Esophagus muscularis mucosa (tissue), 4 donors: ENCODE measurements at regions not wholly inside any gene's neighbourhood (a gene's known extent, or its start where the extent isn't known, plus 50 kb on each side); places are given as distances from the start of the nearest gene placed in this dataset.
A peak's percentile ranks its signal among the peaks of the same experiment; 100 is the strongest.

Experiments
- DNase-seq: peaks from one replicate; pipeline ENCODE4 v3.0.0-alpha.2; 2017; ENCODE audit errors: extremely low spot score
- H3K27ac ChIP-seq, 4 donors: fragments of 200-600 bp; sonication (generic); replicated peaks in 1 of 4; 1 replicate in 3 of 4; 2 replicates in 1 of 4; pipeline ENCODE4 v1.5.1; 2016 to 2019; ENCODE audit warnings: mild to moderate bottlenecking in 1 of 4
- H3K27me3 ChIP-seq, 4 donors: fragments of 200-600 bp; sonication (generic); one replicate each; pipeline versions ENCODE4 v1.5.1 to v1.6.0; 2016 to 2019
- H3K36me3 ChIP-seq, 4 donors: fragments of 200-600 bp; sonication (generic); one replicate each; pipeline ENCODE4 v1.5.1; 2016 to 2019
- H3K4me1 ChIP-seq, 4 donors: fragments of 200-600 bp; sonication (generic); one replicate each; pipeline ENCODE4 v1.5.1; 2016 to 2019
- H3K4me3 ChIP-seq, 4 donors: fragments of 200-600 bp; sonication (generic); 1 replicate in 2 of 4; 2 replicates in 2 of 4; pipeline ENCODE4 v1.5.1; 2016 to 2019; ENCODE audit warnings: mild to moderate bottlenecking in 4 of 4, moderate library complexity in 1 of 4
- H3K9me3 ChIP-seq, 4 donors: fragments of 200-600 bp; sonication (generic); 1 replicate in 3 of 4; 2 replicates in 1 of 4; pipeline ENCODE4 v1.5.1; 2016 to 2019
- EP300 ChIP-seq: sonication (generic); formaldehyde crosslinking; IDR thresholded peaks from one replicate; pipeline ENCODE4 v1.6.1; 2017; ENCODE audit warnings: antibody characterized with exemption
- POLR2A ChIP-seq: fragments of 450-650 bp; IDR thresholded peaks from one replicate; pipeline ENCODE4 v1.6.1; 2017; ENCODE audit warnings: antibody characterized with exemption, moderate library complexity, mild to moderate bottlenecking, low read depth
- POLR2AphosphoS5 ChIP-seq, 2 donors: sonication (generic); formaldehyde crosslinking; IDR thresholded peaks; one replicate each; pipeline ENCODE4 v1.6.1; 2017; ENCODE audit warnings: antibody characterized with exemption in 2 of 2
- WGBS: methylation state at CpG from one replicate; pipeline ENCODE4 v1.1.5; 2018; 5-methylcytosine and 5-hydroxymethylcytosine counted together
- intact Hi-C: fragments of 100-400 bp; cut with DNase I; formaldehyde crosslinking; loops from one replicate; pipeline ENCODE4 v1.15.1; 2023
- TF ChIP-seq, protein P1 (sequence below), 3 experiments: fragments of 200-600 bp in 2 of 3; fragments of 450-650 bp in 1 of 3; sonication (generic) in 2 of 3; IDR thresholded peaks; one replicate each; pipeline ENCODE4 v1.5.1; 2017 to 2019; ENCODE audit warnings: antibody characterized with exemption in 3 of 3, mild to moderate bottlenecking in 2 of 3, moderate library complexity in 1 of 3

- Histone ChIP-seq H3K27me3 (no peaks in the 10 kb centered on the region), H3K4me1 (peaks cover 13 to 95% (median 87%) of the 10 kb centered on the region in 4 donors), H3K36me3 (no peaks in the 10 kb centered on the region), H3K27ac (peak overlapping the region; percentile 83 to 87 (median 84)), H3K4me3 (no peak overlapping the region), H3K9me3 (no peaks in the 10 kb centered on the region)
- DNase-seq, result no peak
- intact Hi-C loops, result loop anchor here (10.0 kb wide), 1 partner anchor 100 kb away; the partner anchor contains the start of gene CDC42EP3
- 62% methylated on average over 9 of the region's 9 CpGs for WGBS
- TF ChIP-seq POLR2AphosphoS5 (IDR thresholded peaks at IDR 0.05) (no peak), EP300 (no peak), POLR2A (no peak)
- TF ChIP-seq, protein P1, sequence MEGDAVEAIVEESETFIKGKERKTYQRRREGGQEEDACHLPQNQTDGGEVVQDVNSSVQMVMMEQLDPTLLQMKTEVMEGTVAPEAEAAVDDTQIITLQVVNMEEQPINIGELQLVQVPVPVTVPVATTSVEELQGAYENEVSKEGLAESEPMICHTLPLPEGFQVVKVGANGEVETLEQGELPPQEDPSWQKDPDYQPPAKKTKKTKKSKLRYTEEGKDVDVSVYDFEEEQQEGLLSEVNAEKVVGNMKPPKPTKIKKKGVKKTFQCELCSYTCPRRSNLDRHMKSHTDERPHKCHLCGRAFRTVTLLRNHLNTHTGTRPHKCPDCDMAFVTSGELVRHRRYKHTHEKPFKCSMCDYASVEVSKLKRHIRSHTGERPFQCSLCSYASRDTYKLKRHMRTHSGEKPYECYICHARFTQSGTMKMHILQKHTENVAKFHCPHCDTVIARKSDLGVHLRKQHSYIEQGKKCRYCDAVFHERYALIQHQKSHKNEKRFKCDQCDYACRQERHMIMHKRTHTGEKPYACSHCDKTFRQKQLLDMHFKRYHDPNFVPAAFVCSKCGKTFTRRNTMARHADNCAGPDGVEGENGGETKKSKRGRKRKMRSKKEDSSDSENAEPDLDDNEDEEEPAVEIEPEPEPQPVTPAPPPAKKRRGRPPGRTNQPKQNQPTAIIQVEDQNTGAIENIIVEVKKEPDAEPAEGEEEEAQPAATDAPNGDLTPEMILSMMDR (IDR thresholded peaks at IDR 0.05), result no peak
Observed at GRCh38 chr2:37774976-37775907, 103.8 kb upstream of the CDC42EP3 start.

DNA sequence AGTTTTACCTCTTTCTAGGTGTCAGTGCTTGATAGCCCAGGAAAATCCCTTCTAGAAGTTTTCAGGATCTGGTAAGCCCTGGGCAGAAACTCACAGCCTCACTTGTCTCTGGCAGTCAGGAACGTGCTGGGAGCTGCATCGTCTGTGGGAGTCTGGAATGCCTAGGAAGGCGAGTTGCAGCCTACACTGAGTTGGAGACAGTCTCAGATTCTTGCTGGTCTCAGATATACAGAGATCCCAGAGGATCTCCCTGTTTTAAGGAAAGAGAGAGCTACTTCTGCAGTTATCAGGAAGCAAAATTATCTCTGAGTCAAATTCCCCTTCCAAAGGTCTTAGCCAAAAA, 104.4 kb upstream of the CDC42EP3 start:
- H3K9me3 ChIP-seq, result no peaks in the 10 kb centered on the region
- H3K36me3 ChIP-seq, result no peaks in the 10 kb centered on the region
- 33% methylated on average over 3 of the region's 3 CpGs for WGBS
- H3K27me3 ChIP-seq, result no peaks in the 10 kb centered on the region
- peak overlapping the region; percentile 83 to 87 (median 84) for H3K27ac ChIP-seq
- peak in 1 of 2 donors; percentile 51 for TF ChIP-seq POLR2AphosphoS5 (IDR thresholded peaks at IDR 0.05)
- TF ChIP-seq, protein P1 (IDR thresholded peaks at IDR 0.05), result no peak
- intact Hi-C loops, result loop anchor here (10.0 kb wide), 1 partner anchor 101 kb away; the partner anchor contains the start of gene CDC42EP3
- no peak for DNase-seq
- no peak overlapping the region for H3K4me3 ChIP-seq
- peaks cover 13 to 99% (median 89%) of the 10 kb centered on the region in 4 donors for H3K4me1 ChIP-seq

GRCh38 chr2:37776487-37776886, 105.0 kb upstream of the CDC42EP3 start:
- 46% methylated on average over 3 of the region's 3 CpGs for WGBS
- intact Hi-C loops, result loop anchor here (10.0 kb wide), 1 partner anchor 102 kb away; the partner anchor contains the start of gene CDC42EP3

DNA sequence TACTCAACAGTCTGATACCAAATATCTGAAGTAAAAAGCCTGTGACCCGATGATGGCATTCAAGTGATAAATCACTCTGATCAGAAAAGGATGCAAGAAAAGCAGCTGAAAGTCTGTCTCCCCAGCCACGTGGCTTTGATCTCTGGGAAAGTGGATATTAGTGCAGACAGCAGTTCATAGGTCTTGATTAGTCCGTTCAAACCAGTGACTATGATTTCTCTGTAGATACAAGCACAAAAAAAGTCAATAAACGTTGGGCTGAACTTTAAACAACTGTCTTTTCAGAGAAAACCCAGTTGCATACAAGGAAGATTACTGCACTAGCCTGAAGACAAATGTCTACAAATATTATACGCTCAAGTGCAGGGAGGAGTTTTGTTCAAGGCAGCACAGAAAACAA, 107.7 kb upstream of the CDC42EP3 start:
- H3K4me1 ChIP-seq, result peaks cover 16 to 96% (median 88%) of the 10 kb centered on the region in 4 donors
- peak overlapping the region; percentile 83 to 87 (median 84) for H3K27ac ChIP-seq
- H3K9me3 ChIP-seq, result no peaks in the 10 kb centered on the region
- WGBS, result 41% methylated on average over 5 of the region's 5 CpGs
- H3K4me3 ChIP-seq, result no peak overlapping the region
- intact Hi-C loops, result loop anchor here (10.0 kb wide), 1 partner anchor 104 kb away; the partner anchor contains the start of gene CDC42EP3
- no peaks in the 10 kb centered on the region for H3K27me3 ChIP-seq
- H3K36me3 ChIP-seq, result no peaks in the 10 kb centered on the region
- DNase-seq, result no peak
- TF ChIP-seq POLR2AphosphoS5 (IDR thresholded peaks at IDR 0.05) (no peak), EP300 (no peak), POLR2A (no peak)
- TF ChIP-seq, protein P1 (IDR thresholded peaks at IDR 0.05), result no peak

More at GRCh38 chr2:37776487-37776886, 105.0 kb upstream of the CDC42EP3 start:
- peak; percentile 86 for DNase-seq
- no peaks in the 10 kb centered on the region for H3K36me3 ChIP-seq
- peak overlapping the region; percentile 83 to 87 (median 84) for H3K27ac ChIP-seq
- H3K4me3 ChIP-seq, result no peak overlapping the region
- H3K9me3 ChIP-seq, result no peaks in the 10 kb centered on the region
- H3K4me1 ChIP-seq, result peaks cover 13 to 96% (median 89%) of the 10 kb centered on the region in 4 donors
- TF ChIP-seq POLR2AphosphoS5 (IDR thresholded peaks at IDR 0.05) (no peak), POLR2A (no peak), EP300 (no peak)
- TF ChIP-seq, protein P1 (IDR thresholded peaks at IDR 0.05), result no peak
- H3K27me3 ChIP-seq, result no peaks in the 10 kb centered on the region
